K562 (cell line): ENCODE measurements at regions not wholly inside any gene's neighbourhood (a gene's known extent, or its start where the extent isn't known, plus 50 kb on each side); places are given as distances from the start of the nearest gene placed in this dataset.

Experiments used
- ATAC-seq: fragments of 200-7000 bp; cut with Tn5 transposase; 3 replicates; pipeline ENCODE4 v1.9.1; 2020; ENCODE audit warnings: moderate library complexity
- BruUV-seq: library from RNA; stranded (reverse); fragments of 400-500 nt; replicated peaks from 2 replicates; lab custom pipeline; 2021; lab: Mats Ljungman, UMichigan
- CTCF ChIA-PET: fragments of 300-600 bp; formaldehyde crosslinking; extraction: SDS; loops from one replicate; lab custom pipeline; 2021; ENCODE audit warnings: low intra/inter-chr PET ratio; lab: Yijun Ruan, JAX
- POLR2A ChIA-PET: fragments of 300-600, 350-650 bp; sonication (Branson Sonifier 250); formaldehyde crosslinking; extraction: SDS; loops from one replicate; lab custom pipeline; 2021; ENCODE audit warnings: antibody characterized with exemption, inconsistent platforms; lab: Yijun Ruan, JAX
- DNase-seq, 4 experiments: peaks; one replicate each; pipeline versions ENCODE4 v3.0.0 to v3.0.0-alpha.2; 2011 to 2018; ENCODE audit warnings: low spot score in 3 of 4, mixed read lengths in 3 of 4; ENCODE audit errors: extremely low read depth in 1 of 4
- FAIRE-seq: peaks from 2 replicates; lab custom pipeline; 2011; peaks lifted over from hg19 to GRCh38; lab: Jason Lieb, UNC
- H2AFZ ChIP-seq: 2 replicates; pipeline ENCODE4 v1.6.0; 2011; ENCODE audit warnings: low read depth, low read length, control low read depth, inconsistent platforms
- H3K27ac ChIP-seq: fragments of 200-600 bp; 3 replicates; pipeline ENCODE4 v1.8.0; 2011; ENCODE audit warnings: low read depth, mild to moderate bottlenecking, control low read depth, inconsistent platforms, low read length, moderate library complexity, mixed read lengths; ENCODE audit errors: extremely low read depth
- H3K27me3 ChIP-seq, 2 experiments: fragments of 300-600 bp in 1 of 2; 2 replicates in 1 of 2; 3 replicates in 1 of 2; pipeline versions ENCODE4 v1.6.0 to v1.8.0; 2011; ENCODE audit warnings: inconsistent platforms in 2 of 2, low read length in 2 of 2, mild to moderate bottlenecking in 1 of 2, mixed read lengths in 1 of 2, moderate library complexity in 1 of 2; ENCODE audit not compliant: control insufficient read depth in 2 of 2, insufficient read depth in 2 of 2
- H3K36me3 ChIP-seq: fragments of 300-600 bp; 3 replicates; pipeline ENCODE4 v1.8.0; 2011; ENCODE audit warnings: mild to moderate bottlenecking, low read length, inconsistent platforms; ENCODE audit not compliant: control insufficient read depth, insufficient read depth
- H3K4me1 ChIP-seq, 2 experiments: fragments of 200-600 bp in 1 of 2; replicated peaks in 1 of 2; 2 replicates in 1 of 2; 3 replicates in 1 of 2; pipeline versions ENCODE4 v1.5.1 to v1.8.0; 2011; ENCODE audit warnings: inconsistent platforms in 2 of 2, low read length in 2 of 2, mild to moderate bottlenecking in 1 of 2, mixed read lengths in 1 of 2, moderate library complexity in 1 of 2; ENCODE audit not compliant: control insufficient read depth in 2 of 2, insufficient read depth in 2 of 2
- H3K4me2 ChIP-seq: 2 replicates; pipeline ENCODE4 v1.6.1; 2011; ENCODE audit warnings: low read length, control low read depth, inconsistent platforms, mixed read lengths; ENCODE audit not compliant: insufficient read depth
- H3K4me3 ChIP-seq: fragments of 200-600 bp; sonication (generic), shearing (Covaris generic); 2 replicates; pipeline ENCODE4 v1.5.1; 2016; ENCODE audit warnings: control low read depth, inconsistent platforms
- H3K79me2 ChIP-seq: fragments of 200-600 bp; 3 replicates; pipeline ENCODE4 v1.8.0; 2011; ENCODE audit warnings: low read length, inconsistent platforms; ENCODE audit not compliant: control insufficient read depth, insufficient read depth
- H3K9ac ChIP-seq, 2 experiments: 2 replicates each; pipeline versions ENCODE4 v1.6.0 to v1.6.1; 2011; ENCODE audit warnings: low read depth in 2 of 2, low read length in 2 of 2, control low read depth in 1 of 2, inconsistent platforms in 1 of 2, mild to moderate bottlenecking in 1 of 2, mixed read lengths in 1 of 2; ENCODE audit not compliant: insufficient read depth in 1 of 2
- H3K9me1 ChIP-seq: one replicate; pipeline ENCODE4 v1.6.0; 2011; ENCODE audit warnings: inconsistent platforms, mild to moderate bottlenecking, low read length, moderate library complexity; ENCODE audit not compliant: control insufficient read depth, insufficient read depth
- H3K9me3 ChIP-seq: replicated peaks from 2 replicates; pipeline ENCODE4 v1.5.1; 2011; ENCODE audit warnings: low read depth, low read length, inconsistent platforms; ENCODE audit not compliant: control insufficient read depth, insufficient read depth
- H4K20me1 ChIP-seq: replicated peaks from 2 replicates; pipeline ENCODE4 v1.6.1; 2011; ENCODE audit warnings: low read length, inconsistent platforms, mixed read lengths; ENCODE audit not compliant: control insufficient read depth, insufficient read depth
- FIP1L1 ChIP-seq: fragments of 200-400 bp; formaldehyde crosslinking; IDR thresholded peaks from 2 replicates; pipeline ENCODE4 v1.6.1; 2018; ENCODE audit warnings: mild to moderate bottlenecking, low read depth, low read length; ENCODE audit not compliant: poor library complexity, severe bottlenecking
- GTF2A2 ChIP-seq: IDR thresholded peaks from 2 replicates; pipeline ENCODE4 v1.6.1; 2016; ENCODE audit warnings: mild to moderate bottlenecking, missing genetic modification characterization, missing compliant biosample characterization
- HEY1 ChIP-seq: fragments of 250-450 bp; sonication (Bioruptor Pico); IDR thresholded peaks from 2 replicates; pipeline ENCODE4 v1.5.0; 2020; ENCODE audit warnings: mild to moderate bottlenecking, moderate library complexity, borderline replicate concordance
- MAFF ChIP-seq: IDR thresholded peaks from 2 replicates; pipeline ENCODE4 v1.6.1; 2012; ENCODE audit warnings: low read length, improper control_type of control experiment
- MAFK ChIP-seq: IDR thresholded peaks from 2 replicates; pipeline ENCODE4 v1.6.1; 2011; ENCODE audit warnings: low read length, improper control_type of control experiment
- MCM2 ChIP-seq: fragments of 450-650 bp; IDR thresholded peaks from 2 replicates; pipeline ENCODE4 v1.6.1; 2017; ENCODE audit warnings: low read depth, mild to moderate bottlenecking
- NFE2 ChIP-seq: IDR thresholded peaks from 2 replicates; pipeline ENCODE4 v1.6.1; 2014; ENCODE audit warnings: antibody characterized with exemption, low read depth
- RFX5 ChIP-seq: IDR thresholded peaks from 2 replicates; pipeline ENCODE4 v1.6.1; 2011; ENCODE audit warnings: low read depth, mild to moderate bottlenecking, improper control_type of control experiment, low read length
- ZNF232 ChIP-seq: sonication (generic); formaldehyde crosslinking; IDR thresholded peaks from 2 replicates; pipeline ENCODE4 v1.8.0; 2022; ENCODE audit warnings: mild to moderate bottlenecking, missing genetic modification reagents
- ZNF316 ChIP-seq: fragments of 450-650 bp; IDR thresholded peaks from 2 replicates; pipeline ENCODE4 v1.6.1; 2016
- WGBS: fragments of 100-300 bp; shearing (Covaris generic); methylation state at CpG from one replicate; pipeline ENCODE4 v1.1.6; 2016; ENCODE audit warnings: low coverage, mixed read lengths; ENCODE audit not compliant: insufficient coverage; ENCODE audit errors: missing lambda C conversion rate; 5-methylcytosine and 5-hydroxymethylcytosine counted together
- in situ Hi-C: fragments of 300-500 bp; cut with MboI; formaldehyde crosslinking; loops from 4 replicates; pipeline ENCODE4 v1.15.0; 2018; ENCODE audit warnings: inconsistent platforms, mixed read lengths
- intact Hi-C: fragments of 100-400 bp; cut with micrococcal nuclease; formaldehyde crosslinking; loops from 2 replicates; pipeline ENCODE4 v1.14.2; 2022
- TF ChIP-seq, protein P1 (sequence below): fragments of 450-650 bp; conservative IDR thresholded peaks from 2 replicates; pipeline ENCODE4 v1.6.1; 2016; ENCODE audit warnings: missing genetic modification characterization, low read depth, mild to moderate bottlenecking, missing compliant biosample characterization, moderate library complexity

DNA sequence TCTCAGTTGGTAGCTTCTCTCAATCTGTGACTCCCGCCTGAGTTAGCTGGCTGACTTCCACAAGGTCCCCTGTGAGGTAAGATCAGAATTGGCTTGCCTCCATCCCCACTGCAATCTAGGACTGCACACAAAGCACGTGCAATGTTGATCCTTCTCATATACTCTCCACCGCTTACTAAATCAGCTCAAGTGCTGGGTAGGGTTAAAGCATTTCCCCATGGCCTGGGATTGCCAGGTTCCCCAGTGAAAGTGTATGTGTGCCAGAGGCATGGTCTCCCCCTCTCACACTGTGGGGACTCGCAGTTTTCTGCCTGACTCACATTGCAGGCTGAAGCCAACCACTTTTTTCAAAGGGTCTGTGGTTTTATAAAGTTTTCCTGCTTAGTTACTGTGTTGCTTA, 886.9 kb downstream of the FAM133A start (continued):
- TF ChIP-seq, protein P1, sequence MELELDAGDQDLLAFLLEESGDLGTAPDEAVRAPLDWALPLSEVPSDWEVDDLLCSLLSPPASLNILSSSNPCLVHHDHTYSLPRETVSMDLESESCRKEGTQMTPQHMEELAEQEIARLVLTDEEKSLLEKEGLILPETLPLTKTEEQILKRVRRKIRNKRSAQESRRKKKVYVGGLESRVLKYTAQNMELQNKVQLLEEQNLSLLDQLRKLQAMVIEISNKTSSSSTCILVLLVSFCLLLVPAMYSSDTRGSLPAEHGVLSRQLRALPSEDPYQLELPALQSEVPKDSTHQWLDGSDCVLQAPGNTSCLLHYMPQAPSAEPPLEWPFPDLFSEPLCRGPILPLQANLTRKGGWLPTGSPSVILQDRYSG (tag) = no peak
- TF ChIP-seq FIP1L1 (no peak), MCM2 (no peak), GTF2A2 (tag) (no peak), HEY1 (CRISPR knock-in tag) (no peak), RFX5 (no peak), NFE2 (no peak)

DNA sequence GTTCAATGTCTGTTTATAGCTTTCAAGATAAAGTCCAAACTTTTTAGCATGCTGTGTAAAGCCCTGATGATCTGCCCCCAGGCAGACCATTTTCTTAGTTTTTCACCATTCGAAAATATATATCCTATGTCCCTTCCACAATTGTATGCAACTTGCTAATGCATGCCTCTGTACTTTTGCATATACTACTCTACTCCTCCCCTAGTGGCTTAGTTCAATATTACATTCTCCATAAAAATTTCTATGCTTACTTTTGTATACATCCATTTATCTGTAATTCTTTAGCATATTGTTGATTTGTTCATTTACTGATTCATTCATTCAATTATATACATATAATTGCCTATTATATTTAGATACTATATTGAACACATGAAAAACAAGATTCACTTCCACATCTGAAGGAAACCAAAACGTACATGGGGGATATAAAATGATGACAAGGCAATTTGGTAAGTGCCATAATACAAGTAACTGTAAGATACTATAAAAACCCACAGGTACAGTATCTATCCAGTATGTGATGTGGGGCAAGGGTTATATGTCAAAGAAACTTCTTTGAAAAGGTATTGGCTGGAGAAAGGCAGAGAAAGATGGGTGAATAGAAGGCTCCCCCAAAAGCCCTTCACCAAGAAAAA, 902.5 kb downstream of the FAM133A start:
- Histone ChIP-seq H3K27me3 (no peaks in the 10 kb centered on the region), H3K79me2 (no peaks in the 10 kb centered on the region), H3K36me3 (no peaks in the 10 kb centered on the region), H3K9ac (no peak overlapping the region), H3K27ac (no peak overlapping the region), H4K20me1 (no peaks in the 10 kb centered on the region), H3K9me3 (no peaks in the 10 kb centered on the region), H3K4me2 (no peak overlapping the region), H3K9me1 (no peaks in the 10 kb centered on the region), H2AFZ (no peak overlapping the region), H3K4me3 (no peak overlapping the region), H3K4me1 (no peaks in the 10 kb centered on the region)
- ChIA-PET CTCF (no interaction called here), POLR2A (no interaction called here)
- FAIRE-seq (no peak), DNase-seq (no peak), ATAC-seq (no peak)
- in situ Hi-C loops (no loop called here), intact Hi-C loops (no loop called here)
- BruUV-seq = no TSS peak
- TF ChIP-seq MAFF (peak; percentile 41; the same call in 1 of the 2 replicates), ZNF316 (peak; percentile 30; the same call in 1 of the 2 replicates), ZNF232 (CRISPR knock-in tag) (no peak), MAFK (peak; percentile 62)
- WGBS = 4% methylated on average over 2 of the region's 2 CpGs
